GM19463 (cell line): ENCODE measurements at regions not wholly inside any gene's neighbourhood (a gene's known extent, or its start where the extent isn't known, plus 50 kb on each side); places are given as distances from the start of the nearest gene placed in this dataset.

Source experiments
- ATAC-seq: cut with Tn5 transposase; IDR thresholded peaks from one replicate; pipeline ENCODE4 v1.9.1; 2021; ENCODE audit warnings: mild to moderate bottlenecking, moderate library complexity; ENCODE audit not compliant: unreplicated experiment

DNA sequence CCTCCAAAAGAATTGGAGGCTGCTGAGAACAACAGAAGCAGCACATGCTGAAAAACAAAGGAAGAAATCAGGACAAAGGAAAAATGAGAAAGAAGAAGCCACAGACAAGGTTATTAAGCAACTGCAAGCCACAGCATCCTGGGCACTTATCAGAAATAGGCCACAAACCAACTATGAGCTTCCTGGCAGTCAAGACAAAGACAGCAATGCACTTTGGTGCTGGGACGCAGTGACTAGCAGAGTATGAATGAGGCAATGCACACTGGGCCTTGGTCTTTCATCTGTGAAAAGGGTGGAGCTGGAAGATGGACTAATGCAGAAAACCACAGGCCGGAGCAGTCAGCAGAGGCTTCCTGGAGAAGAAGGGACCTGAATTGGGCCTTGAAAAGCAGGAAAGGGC is 56.0 kb upstream of the LINGO1 start:
- ATAC-seq = no peak

DNA sequence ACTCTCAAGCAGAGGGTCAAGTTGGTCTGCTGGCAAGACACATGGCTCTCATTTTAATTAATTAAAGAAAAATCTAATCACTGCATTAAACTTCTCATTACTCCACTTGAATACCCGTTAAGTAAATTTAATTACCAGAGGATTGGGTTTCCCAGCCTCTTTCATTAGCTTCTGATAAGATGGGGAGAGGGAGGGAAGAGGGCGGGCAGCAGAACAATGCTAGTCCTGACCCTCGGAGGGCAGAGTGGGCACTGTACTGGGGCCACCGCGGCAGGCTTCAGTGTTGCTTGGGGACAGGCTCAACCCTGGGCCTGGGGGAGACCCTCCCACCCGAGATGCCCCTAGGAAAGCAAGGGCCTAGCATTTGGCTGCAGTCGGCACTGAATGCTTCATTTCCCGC is 55.6 kb upstream of the LINGO1 start:
- no peak for ATAC-seq

DNA sequence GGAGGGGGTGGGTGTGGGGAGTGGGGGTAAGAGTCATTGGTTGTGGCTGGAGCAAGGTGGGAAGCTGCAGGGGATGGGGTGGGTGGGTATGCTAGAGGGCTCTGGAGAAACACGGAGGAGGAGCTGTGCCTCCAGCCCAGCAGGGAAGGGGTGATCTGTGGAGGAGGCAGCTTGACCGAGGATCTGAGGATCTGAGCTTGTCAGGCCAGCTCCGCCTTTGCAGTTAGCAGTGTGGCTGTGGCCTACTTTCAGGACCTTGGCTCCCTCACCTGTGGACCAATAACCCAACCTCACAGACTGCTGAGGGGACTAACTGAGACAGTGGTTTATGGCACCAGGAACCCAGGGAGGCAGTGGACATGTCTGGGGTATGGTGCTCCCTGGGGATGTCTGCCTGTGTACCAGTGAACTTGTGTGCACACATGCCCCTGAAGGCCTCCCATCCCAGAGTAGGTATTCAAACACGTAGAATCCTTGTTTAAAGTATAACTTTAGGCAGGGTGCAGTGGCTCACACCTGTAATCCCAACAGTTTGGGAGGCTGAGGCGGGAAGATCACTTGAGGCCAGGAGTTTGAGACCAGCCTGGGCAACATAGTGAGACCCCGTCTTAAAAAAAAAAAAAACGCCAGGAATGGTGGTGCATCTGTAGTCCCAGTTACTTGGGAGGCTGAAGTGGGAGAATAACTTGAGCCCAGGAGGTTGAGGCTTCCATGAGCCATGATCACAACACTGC is 52.5 kb upstream of the LINGO1 start:
- ATAC-seq = no peak

DNA sequence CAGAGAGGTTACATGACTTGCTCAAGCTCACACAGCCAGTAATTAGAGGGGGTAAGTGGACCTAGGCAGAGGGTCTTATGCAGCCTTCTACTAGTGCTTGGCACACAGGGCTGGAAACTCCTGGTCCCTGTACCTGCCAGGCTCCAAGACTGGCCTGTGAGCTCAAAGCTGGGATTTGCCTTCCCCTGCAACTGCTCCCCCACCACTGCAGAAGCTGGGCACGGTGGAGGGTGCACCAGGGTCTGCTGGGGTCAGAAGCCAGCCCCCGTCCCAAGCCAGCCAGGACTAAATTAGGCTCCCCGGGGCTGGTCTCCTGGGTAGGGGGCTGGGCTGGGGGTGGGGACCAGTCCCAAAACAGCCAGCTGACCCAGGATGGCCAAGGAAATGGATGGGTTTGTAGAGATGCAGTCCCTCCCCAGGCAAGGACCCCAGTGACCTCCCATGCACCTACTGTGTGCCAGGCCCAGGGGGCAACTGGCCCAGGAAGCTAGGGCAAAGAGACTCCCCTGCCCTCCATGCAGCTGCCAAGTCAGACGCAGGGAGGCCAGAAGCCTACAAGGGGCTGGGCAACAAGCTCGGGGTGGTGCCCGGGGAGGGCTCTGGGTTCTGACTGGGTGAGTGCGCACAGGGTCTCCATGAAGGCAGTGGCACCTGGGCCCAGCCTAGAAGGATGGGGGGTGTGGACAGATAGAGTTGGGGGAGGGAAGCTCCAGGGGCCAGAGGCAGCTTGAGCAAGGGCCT is 51.8 kb upstream of the LINGO1 start:
- ATAC-seq = no peak

DNA sequence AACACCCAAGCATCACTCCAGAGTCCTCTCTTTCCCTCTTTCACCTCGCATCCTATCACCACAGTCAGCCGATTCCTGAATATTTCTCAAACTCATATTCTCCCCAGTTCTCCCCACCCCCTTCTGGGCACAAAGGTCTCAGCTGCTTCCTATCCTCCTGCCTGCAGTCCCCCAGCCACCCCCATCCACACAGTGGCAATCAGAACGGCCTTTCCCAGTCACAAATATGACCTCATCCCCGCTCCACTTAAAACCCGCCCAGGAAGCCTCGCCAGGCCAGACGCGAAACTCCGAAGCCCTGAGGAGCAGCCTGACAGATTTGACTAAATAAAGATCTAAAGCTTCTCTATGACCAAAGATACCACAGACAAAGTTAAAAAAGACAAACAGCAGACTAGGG is 49.9 kb upstream of the LINGO1 start:
- ATAC-seq = no peak
